ENCODE measurements at regions not wholly inside any gene's neighbourhood (a gene's known extent, or its start where the extent isn't known, plus 50 kb on each side); places are given as distances from the start of the nearest gene placed in this dataset.

GRCh38 chr4:166502660-166503059, 629.6 kb downstream of the TLL1 start:
- DNase-seq (ENCODE audit: low read depth in 1 of 2, low spot score in 1 of 2): no peak
- H3K4me3 ChIP-seq (replicated peaks; ENCODE audit: insufficient read depth, low read length): no peak overlapping the region
- TF ChIP-seq, protein P1, sequence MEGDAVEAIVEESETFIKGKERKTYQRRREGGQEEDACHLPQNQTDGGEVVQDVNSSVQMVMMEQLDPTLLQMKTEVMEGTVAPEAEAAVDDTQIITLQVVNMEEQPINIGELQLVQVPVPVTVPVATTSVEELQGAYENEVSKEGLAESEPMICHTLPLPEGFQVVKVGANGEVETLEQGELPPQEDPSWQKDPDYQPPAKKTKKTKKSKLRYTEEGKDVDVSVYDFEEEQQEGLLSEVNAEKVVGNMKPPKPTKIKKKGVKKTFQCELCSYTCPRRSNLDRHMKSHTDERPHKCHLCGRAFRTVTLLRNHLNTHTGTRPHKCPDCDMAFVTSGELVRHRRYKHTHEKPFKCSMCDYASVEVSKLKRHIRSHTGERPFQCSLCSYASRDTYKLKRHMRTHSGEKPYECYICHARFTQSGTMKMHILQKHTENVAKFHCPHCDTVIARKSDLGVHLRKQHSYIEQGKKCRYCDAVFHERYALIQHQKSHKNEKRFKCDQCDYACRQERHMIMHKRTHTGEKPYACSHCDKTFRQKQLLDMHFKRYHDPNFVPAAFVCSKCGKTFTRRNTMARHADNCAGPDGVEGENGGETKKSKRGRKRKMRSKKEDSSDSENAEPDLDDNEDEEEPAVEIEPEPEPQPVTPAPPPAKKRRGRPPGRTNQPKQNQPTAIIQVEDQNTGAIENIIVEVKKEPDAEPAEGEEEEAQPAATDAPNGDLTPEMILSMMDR (IDR thresholded peaks at IDR 0.05; ENCODE audit: insufficient read depth, low read length): no peak
- TF ChIP-seq, protein P2, sequence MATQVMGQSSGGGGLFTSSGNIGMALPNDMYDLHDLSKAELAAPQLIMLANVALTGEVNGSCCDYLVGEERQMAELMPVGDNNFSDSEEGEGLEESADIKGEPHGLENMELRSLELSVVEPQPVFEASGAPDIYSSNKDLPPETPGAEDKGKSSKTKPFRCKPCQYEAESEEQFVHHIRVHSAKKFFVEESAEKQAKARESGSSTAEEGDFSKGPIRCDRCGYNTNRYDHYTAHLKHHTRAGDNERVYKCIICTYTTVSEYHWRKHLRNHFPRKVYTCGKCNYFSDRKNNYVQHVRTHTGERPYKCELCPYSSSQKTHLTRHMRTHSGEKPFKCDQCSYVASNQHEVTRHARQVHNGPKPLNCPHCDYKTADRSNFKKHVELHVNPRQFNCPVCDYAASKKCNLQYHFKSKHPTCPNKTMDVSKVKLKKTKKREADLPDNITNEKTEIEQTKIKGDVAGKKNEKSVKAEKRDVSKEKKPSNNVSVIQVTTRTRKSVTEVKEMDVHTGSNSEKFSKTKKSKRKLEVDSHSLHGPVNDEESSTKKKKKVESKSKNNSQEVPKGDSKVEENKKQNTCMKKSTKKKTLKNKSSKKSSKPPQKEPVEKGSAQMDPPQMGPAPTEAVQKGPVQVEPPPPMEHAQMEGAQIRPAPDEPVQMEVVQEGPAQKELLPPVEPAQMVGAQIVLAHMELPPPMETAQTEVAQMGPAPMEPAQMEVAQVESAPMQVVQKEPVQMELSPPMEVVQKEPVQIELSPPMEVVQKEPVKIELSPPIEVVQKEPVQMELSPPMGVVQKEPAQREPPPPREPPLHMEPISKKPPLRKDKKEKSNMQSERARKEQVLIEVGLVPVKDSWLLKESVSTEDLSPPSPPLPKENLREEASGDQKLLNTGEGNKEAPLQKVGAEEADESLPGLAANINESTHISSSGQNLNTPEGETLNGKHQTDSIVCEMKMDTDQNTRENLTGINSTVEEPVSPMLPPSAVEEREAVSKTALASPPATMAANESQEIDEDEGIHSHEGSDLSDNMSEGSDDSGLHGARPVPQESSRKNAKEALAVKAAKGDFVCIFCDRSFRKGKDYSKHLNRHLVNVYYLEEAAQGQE (IDR thresholded peaks at IDR 0.05; ENCODE audit: insufficient replicate concordance, low read depth): no peak
- TF ChIP-seq SPI1 (IDR thresholded peaks at IDR 0.05; ENCODE audit: borderline replicate concordance, low read depth) (no peak), GABPA (IDR thresholded peaks at IDR 0.05; ENCODE audit: low read depth) (no peak), POLR2AphosphoS5 (IDR thresholded peaks at IDR 0.05; ENCODE audit: low read depth) (no peak)
- H3K27ac ChIP-seq (replicated peaks): no peak overlapping the region
- H3K27me3 ChIP-seq (ENCODE audit: insufficient read depth, poor library complexity, severe bottlenecking): no peaks in the 10 kb centered on the region

DNA sequence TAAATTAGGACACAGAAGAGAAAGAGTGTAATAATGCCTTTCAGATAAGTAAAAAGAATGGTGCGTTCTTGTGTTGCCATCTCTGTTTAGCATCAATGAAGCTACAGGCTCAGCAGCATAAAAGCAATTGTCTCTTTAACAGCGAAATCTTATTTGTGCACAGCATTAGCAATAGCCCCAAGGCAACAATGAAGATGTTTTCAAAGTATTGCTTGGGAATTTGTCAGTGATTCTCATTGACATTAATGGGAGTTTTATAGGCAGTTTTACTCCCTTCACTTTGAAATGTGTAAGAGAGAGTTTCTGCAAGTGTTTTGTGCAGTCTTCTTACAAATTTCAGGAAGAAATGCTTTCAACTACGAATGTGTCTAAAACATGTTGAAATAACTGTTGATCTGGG, 633.0 kb downstream of the TLL1 start:
- no peak overlapping the region for H3K4me3 ChIP-seq (replicated peaks; ENCODE audit: insufficient read depth, low read length)
- TF ChIP-seq POLR2AphosphoS5 (IDR thresholded peaks at IDR 0.05; ENCODE audit: low read depth) (no peak), GABPA (IDR thresholded peaks at IDR 0.05; ENCODE audit: low read depth) (no peak), SPI1 (IDR thresholded peaks at IDR 0.05; ENCODE audit: borderline replicate concordance, low read depth) (no peak)
- TF ChIP-seq, protein P2 (IDR thresholded peaks at IDR 0.05; ENCODE audit: insufficient replicate concordance, low read depth): no peak
- TF ChIP-seq, protein P1 (IDR thresholded peaks at IDR 0.05; ENCODE audit: insufficient read depth, low read length): no peak
- no peak overlapping the region for H3K27ac ChIP-seq (replicated peaks)

GRCh38 chr4:166512267-166512666, 639.2 kb downstream of the TLL1 start:
- TF ChIP-seq SPI1 (IDR thresholded peaks at IDR 0.05; ENCODE audit: borderline replicate concordance, low read depth): no peak
- TF ChIP-seq, protein P1 (IDR thresholded peaks at IDR 0.05; ENCODE audit: insufficient read depth, low read length): no peak
- no peak for TF ChIP-seq GABPA (IDR thresholded peaks at IDR 0.05; ENCODE audit: low read depth)
- TF ChIP-seq, protein P2 (IDR thresholded peaks at IDR 0.05; ENCODE audit: insufficient replicate concordance, low read depth): no peak
- no peak for TF ChIP-seq POLR2AphosphoS5 (IDR thresholded peaks at IDR 0.05; ENCODE audit: low read depth)
- H3K4me3 ChIP-seq (replicated peaks; ENCODE audit: insufficient read depth, low read length): no peak overlapping the region
- no peak overlapping the region for H3K27ac ChIP-seq (replicated peaks)
- no peaks in the 10 kb centered on the region for H3K27me3 ChIP-seq (ENCODE audit: insufficient read depth, poor library complexity, severe bottlenecking)
- no peak for DNase-seq (ENCODE audit: low read depth in 1 of 2, low spot score in 1 of 2)

More for the DNA sequence above, 633.0 kb downstream of the TLL1 start:
- no peaks in the 10 kb centered on the region for H3K27me3 ChIP-seq (ENCODE audit: insufficient read depth, poor library complexity, severe bottlenecking)
- no peak for DNase-seq (ENCODE audit: low read depth in 1 of 2, low spot score in 1 of 2)

All from HL-60 (cell line).